ENCODE measurements at regions not wholly inside any gene's neighbourhood (a gene's known extent, or its start where the extent isn't known, plus 50 kb on each side); places are given as distances from the start of the nearest gene placed in this dataset.

DNA sequence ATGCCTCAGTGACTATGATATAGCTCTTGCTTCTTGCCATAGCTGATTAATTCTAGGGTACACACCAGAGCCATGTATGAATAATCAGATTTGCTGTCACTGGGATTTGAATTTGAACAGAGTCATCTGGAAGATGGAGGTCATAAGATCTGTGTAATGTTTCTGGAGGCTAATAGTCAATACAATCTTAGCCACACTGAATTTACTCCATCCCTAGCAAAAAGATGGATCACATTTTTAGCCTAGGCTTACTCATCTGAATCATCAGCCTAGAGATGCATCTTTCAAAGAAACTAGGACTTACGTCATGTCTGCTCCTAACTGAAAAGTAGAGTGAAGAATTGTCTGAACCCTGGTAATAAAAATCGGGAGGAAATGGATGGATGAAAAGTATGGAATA, 142.3 kb upstream of the ZNF804B start:
- no peaks in the 10 kb centered on the region for H3K79me2 ChIP-seq (ENCODE audit: control insufficient read depth, insufficient read depth, low read length)
- FAIRE-seq: no peak
- H3K36me3 ChIP-seq (ENCODE audit: control insufficient read depth in 2 of 2, extremely low read depth in 1 of 2, insufficient read depth in 2 of 2, low read length in 2 of 2): no peaks in the 10 kb centered on the region
- H3K27me3 ChIP-seq (ENCODE audit: control insufficient read depth in 2 of 2, insufficient read depth in 2 of 2, low read length in 2 of 2): no peaks in the 10 kb centered on the region
- dilution Hi-C loops (cut with MboI; ENCODE audit: extremely low pct_ligation_motif_present, low sequenced_read_pairs) (no loop called here), intact Hi-C loops (cut with micrococcal nuclease) (no loop called here)
- no peaks in the 10 kb centered on the region for H3K4me1 ChIP-seq (ENCODE audit: control insufficient read depth, extremely low read depth, insufficient read depth, low read length)
- no peak overlapping the region for H2AFZ ChIP-seq (ENCODE audit: low read depth, low read length)
- DNase-seq (ENCODE audit: low read depth, low spot score): no peak
- H3K9me1 ChIP-seq (replicated peaks; ENCODE audit: control insufficient read depth, extremely low read depth, insufficient read depth, low read length): no peaks in the 10 kb centered on the region
- no peak overlapping the region for H3K4me3 ChIP-seq (replicated peaks in 1 of 3; ENCODE audit: insufficient read depth in 1 of 3, low read depth in 1 of 3, low read length in 3 of 3)
- POLR2A ChIA-PET: no interaction called here
- no TSS peak for BruUV-seq (replicated peaks)
- H3K9ac ChIP-seq (replicated peaks; ENCODE audit: extremely low read depth, insufficient read depth, low read length): no peak overlapping the region
- H3K9me3 ChIP-seq (replicated peaks; ENCODE audit: control insufficient read depth, insufficient read depth, low read length): no peaks in the 10 kb centered on the region
- H4K20me1 ChIP-seq (replicated peaks; ENCODE audit: control insufficient read depth, extremely low read depth, insufficient read depth, low read length): no peaks in the 10 kb centered on the region
- H3K27ac ChIP-seq (ENCODE audit: insufficient read depth, low read depth, low read length): no peak overlapping the region
- TF ChIP-seq FOS (IDR thresholded peaks at IDR 0.05; ENCODE audit: borderline replicate concordance, insufficient read depth, low read length) (no peak), MYC (IDR thresholded peaks at IDR 0.05; ENCODE audit: low read depth, low read length) (no peak), GATA2 (IDR thresholded peaks at IDR 0.05; ENCODE audit: insufficient read depth, insufficient read length, low read depth, low read length) (no peak), EZH2 (IDR thresholded peaks at IDR 0.05; ENCODE audit: borderline replicate concordance, low read depth, low read length, severe bottlenecking) (no peak), POLR2AphosphoS5 (IDR thresholded peaks at IDR 0.05; ENCODE audit: insufficient read depth, low read depth, low read length) (no peak), JUN (IDR thresholded peaks at IDR 0.05; ENCODE audit: borderline replicate concordance, insufficient read depth, insufficient read length, low read depth) (no peak), POLR2A (IDR thresholded peaks at IDR 0.05; ENCODE audit: low read depth, low read length) (no peak), MAX (IDR thresholded peaks at IDR 0.05; ENCODE audit: insufficient read depth, insufficient read length) (no peak)
- TF ChIP-seq, protein P1, sequence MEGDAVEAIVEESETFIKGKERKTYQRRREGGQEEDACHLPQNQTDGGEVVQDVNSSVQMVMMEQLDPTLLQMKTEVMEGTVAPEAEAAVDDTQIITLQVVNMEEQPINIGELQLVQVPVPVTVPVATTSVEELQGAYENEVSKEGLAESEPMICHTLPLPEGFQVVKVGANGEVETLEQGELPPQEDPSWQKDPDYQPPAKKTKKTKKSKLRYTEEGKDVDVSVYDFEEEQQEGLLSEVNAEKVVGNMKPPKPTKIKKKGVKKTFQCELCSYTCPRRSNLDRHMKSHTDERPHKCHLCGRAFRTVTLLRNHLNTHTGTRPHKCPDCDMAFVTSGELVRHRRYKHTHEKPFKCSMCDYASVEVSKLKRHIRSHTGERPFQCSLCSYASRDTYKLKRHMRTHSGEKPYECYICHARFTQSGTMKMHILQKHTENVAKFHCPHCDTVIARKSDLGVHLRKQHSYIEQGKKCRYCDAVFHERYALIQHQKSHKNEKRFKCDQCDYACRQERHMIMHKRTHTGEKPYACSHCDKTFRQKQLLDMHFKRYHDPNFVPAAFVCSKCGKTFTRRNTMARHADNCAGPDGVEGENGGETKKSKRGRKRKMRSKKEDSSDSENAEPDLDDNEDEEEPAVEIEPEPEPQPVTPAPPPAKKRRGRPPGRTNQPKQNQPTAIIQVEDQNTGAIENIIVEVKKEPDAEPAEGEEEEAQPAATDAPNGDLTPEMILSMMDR (IDR thresholded peaks at IDR 0.05; ENCODE audit: extremely low read depth in 1 of 2, insufficient read depth in 1 of 2, low read depth in 1 of 2, low read length in 2 of 2): no peak
- no peak overlapping the region for H3K4me2 ChIP-seq (ENCODE audit: insufficient read depth, low read length)
- CTCF ChIA-PET: no interaction called here
